ENCODE measurements at regions not wholly inside any gene's neighbourhood (a gene's known extent, or its start where the extent isn't known, plus 50 kb on each side); places are given as distances from the start of the nearest gene placed in this dataset.

GRCh38 chr14:34252227-34252626, 209.8 kb downstream of the SPTSSA start:
- TF ChIP-seq POLR2A (IDR thresholded peaks at IDR 0.05; ENCODE audit: low read depth, low read length): no peak
- no peak for TF ChIP-seq EZH2 (IDR thresholded peaks at IDR 0.05; ENCODE audit: borderline replicate concordance, low read depth, low read length, severe bottlenecking)
- no peak for TF ChIP-seq MYC (IDR thresholded peaks at IDR 0.05; ENCODE audit: low read depth, low read length)

Measured in endothelial cell of umbilical vein (primary cell).